ENCODE measurements at regions not wholly inside any gene's neighbourhood (a gene's known extent, or its start where the extent isn't known, plus 50 kb on each side); places are given as distances from the start of the nearest gene placed in this dataset.

DNA sequence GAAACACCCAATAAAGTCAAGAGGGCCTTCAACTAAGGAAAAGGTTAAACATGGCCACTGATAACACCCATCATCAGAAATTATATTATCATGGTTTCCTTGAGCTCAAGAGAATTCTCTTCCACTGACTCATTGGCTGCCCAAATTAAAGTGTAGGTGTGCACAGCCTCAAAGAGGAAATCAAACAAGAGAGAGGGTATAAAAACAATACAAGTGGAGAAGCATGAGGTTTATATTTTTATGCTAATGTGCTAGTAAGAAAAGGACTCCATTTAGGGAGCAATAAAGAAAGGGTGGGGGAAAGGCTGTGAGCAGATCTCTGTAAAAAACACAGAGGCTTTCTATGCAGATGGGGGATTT lies 168.8 kb upstream of the VRK2 start:
- H3K36me3 ChIP-seq (ENCODE audit: control insufficient read depth, insufficient read depth, low read length) = no peaks in the 10 kb centered on the region
- DNase-seq (ENCODE audit: low read depth) = no peak
- H3K27me3 ChIP-seq (ENCODE audit: control insufficient read depth, insufficient read depth, low read length) = no peaks in the 10 kb centered on the region
- TF ChIP-seq, protein P1, sequence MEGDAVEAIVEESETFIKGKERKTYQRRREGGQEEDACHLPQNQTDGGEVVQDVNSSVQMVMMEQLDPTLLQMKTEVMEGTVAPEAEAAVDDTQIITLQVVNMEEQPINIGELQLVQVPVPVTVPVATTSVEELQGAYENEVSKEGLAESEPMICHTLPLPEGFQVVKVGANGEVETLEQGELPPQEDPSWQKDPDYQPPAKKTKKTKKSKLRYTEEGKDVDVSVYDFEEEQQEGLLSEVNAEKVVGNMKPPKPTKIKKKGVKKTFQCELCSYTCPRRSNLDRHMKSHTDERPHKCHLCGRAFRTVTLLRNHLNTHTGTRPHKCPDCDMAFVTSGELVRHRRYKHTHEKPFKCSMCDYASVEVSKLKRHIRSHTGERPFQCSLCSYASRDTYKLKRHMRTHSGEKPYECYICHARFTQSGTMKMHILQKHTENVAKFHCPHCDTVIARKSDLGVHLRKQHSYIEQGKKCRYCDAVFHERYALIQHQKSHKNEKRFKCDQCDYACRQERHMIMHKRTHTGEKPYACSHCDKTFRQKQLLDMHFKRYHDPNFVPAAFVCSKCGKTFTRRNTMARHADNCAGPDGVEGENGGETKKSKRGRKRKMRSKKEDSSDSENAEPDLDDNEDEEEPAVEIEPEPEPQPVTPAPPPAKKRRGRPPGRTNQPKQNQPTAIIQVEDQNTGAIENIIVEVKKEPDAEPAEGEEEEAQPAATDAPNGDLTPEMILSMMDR (IDR thresholded peaks at IDR 0.05; ENCODE audit: insufficient read depth, low read length, poor library complexity, severe bottlenecking) = no peak
- no peak overlapping the region for H3K4me3 ChIP-seq (ENCODE audit: low read depth, low read length)

DNA sequence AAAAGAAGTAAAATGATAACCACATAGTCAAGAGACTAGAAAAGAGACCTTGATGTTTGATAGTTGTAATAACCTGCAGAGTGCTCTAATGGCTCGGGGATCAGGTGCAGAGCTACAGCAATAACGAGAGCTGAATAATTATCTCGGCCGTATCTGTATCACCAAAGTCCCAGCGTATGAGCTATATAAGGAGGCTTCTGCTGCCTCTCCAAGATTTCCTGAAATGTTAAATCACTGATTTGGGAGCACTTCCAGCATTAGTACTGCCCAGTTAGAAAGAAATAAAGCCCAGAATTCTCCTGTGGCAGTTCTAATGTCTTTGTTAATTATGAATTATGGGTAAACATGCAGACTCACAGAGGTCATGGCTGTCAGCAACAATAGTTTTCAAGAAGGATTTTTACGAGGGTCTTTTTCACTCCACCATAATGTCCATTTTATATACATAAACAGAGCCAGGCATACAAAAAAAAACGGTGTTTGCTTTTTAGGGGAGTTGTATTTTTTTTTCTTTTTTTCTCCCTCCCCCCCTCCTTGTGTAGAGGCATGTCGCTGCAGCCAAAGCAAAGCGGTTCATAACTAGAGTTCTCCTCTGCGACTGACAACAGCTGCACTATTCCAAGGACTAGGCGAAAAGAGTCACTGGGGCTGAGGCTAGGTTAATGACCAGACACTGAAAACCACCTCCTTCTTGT lies 168.3 kb upstream of the VRK2 start:
- Histone ChIP-seq H3K4me3 (ENCODE audit: low read depth, low read length) (no peak overlapping the region), H3K36me3 (ENCODE audit: control insufficient read depth, insufficient read depth, low read length) (no peaks in the 10 kb centered on the region), H3K27me3 (ENCODE audit: control insufficient read depth, insufficient read depth, low read length) (no peaks in the 10 kb centered on the region)
- no peak for DNase-seq (ENCODE audit: low read depth)
- TF ChIP-seq, protein P1 (IDR thresholded peaks at IDR 0.05; ENCODE audit: insufficient read depth, low read length, poor library complexity, severe bottlenecking) = no peak

DNA sequence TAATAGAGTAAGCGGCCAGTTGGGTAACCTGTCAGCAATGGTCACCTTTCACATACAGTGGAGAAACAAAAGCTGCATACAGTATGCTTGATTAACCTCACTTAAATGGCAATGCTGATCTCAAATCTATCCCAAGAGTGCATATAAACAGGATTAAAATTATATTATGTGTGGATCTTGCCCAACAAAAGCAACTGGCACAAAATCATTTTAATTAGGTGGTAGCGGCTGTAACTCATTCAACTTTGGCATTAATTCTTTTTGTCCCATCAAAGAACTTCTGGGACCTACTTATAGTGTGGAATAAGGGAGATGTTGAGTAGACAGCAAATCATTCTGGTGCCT lies 167.8 kb upstream of the VRK2 start:
- no peak for DNase-seq (ENCODE audit: low read depth)
- no peaks in the 10 kb centered on the region for H3K27me3 ChIP-seq (ENCODE audit: control insufficient read depth, insufficient read depth, low read length)
- H3K4me3 ChIP-seq (ENCODE audit: low read depth, low read length) = no peak overlapping the region
- no peaks in the 10 kb centered on the region for H3K36me3 ChIP-seq (ENCODE audit: control insufficient read depth, insufficient read depth, low read length)
- TF ChIP-seq, protein P1 (IDR thresholded peaks at IDR 0.05; ENCODE audit: insufficient read depth, low read length, poor library complexity, severe bottlenecking) = no peak

DNA sequence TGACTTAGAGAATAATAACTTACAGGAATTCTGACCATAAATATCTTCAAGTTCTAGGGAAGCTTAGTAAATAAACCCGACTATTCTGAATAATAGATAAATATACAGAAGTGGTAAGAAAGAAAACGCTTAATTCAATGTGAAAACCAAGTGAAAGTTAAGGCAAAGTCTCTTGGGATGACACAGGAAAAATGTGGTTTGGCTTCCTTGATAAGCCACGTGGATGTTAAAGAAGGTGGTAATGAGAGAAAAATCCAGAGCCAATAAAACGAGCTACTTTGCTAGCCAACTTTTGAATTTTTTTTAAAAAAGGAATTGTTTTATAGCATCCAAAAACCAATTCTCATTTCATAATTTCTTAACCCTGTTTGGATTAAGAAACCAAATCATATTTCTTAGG lies 166.2 kb upstream of the VRK2 start:
- TF ChIP-seq, protein P1 (IDR thresholded peaks at IDR 0.05; ENCODE audit: insufficient read depth, low read length, poor library complexity, severe bottlenecking) = no peak
- DNase-seq (ENCODE audit: low read depth) = no peak
- Histone ChIP-seq H3K36me3 (ENCODE audit: control insufficient read depth, insufficient read depth, low read length) (no peaks in the 10 kb centered on the region), H3K4me3 (ENCODE audit: low read depth, low read length) (no peak overlapping the region), H3K27me3 (ENCODE audit: control insufficient read depth, insufficient read depth, low read length) (no peaks in the 10 kb centered on the region)

DNA sequence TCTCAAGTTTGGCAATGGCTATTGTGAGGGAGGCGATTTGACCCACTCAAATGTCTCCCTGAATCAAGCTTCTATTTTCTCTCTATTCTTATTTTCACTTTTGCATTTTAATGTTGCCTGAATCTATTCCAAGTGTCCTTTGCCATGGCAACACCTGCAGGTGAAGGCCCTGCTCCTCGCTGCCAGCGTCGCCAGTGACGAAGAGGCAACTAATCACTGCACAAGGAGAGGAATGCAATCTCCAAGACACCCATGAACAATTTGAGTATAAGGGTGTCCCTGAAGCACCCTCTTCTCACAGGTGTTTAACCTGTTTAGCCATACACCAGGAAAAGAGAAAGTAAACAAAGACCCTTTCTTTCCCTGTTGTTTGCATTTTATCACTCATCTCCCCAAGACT lies 165.6 kb upstream of the VRK2 start:
- H3K27me3 ChIP-seq (ENCODE audit: control insufficient read depth, insufficient read depth, low read length) = no peaks in the 10 kb centered on the region
- DNase-seq (ENCODE audit: low read depth) = no peak
- H3K36me3 ChIP-seq (ENCODE audit: control insufficient read depth, insufficient read depth, low read length) = no peaks in the 10 kb centered on the region
- TF ChIP-seq, protein P1 (IDR thresholded peaks at IDR 0.05; ENCODE audit: insufficient read depth, low read length, poor library complexity, severe bottlenecking) = no peak
- H3K4me3 ChIP-seq (ENCODE audit: low read depth, low read length) = no peak overlapping the region
